ENCODE measurements at regions not wholly inside any gene's neighbourhood (a gene's known extent, or its start where the extent isn't known, plus 50 kb on each side); places are given as distances from the start of the nearest gene placed in this dataset.

- peak; percentile 19 for DNase-seq
Measured at GRCh38 chr18:24831871-24832665, 371.6 kb downstream of the HRH4 start.

GRCh38 chr18:24835751-24836150 lies 375.3 kb downstream of the HRH4 start:
- no peak for DNase-seq

- DNase-seq = peak; percentile 99
Measured at GRCh38 chr18:24837066-24837465, 376.6 kb downstream of the HRH4 start.

GRCh38 chr18:24840051-24840450 lies 379.6 kb downstream of the HRH4 start:
- peak; percentile 72 for DNase-seq

- DNase-seq = no peak
Measured at GRCh38 chr18:24840640-24841039, 380.2 kb downstream of the HRH4 start.

- no peak for DNase-seq
Measured at GRCh38 chr18:24841536-24841935, 381.1 kb downstream of the HRH4 start.

GRCh38 chr18:24843123-24843522 lies 382.7 kb downstream of the HRH4 start:
- no peak for DNase-seq

GRCh38 chr18:24846138-24846537 lies 385.7 kb downstream of the HRH4 start:
- DNase-seq = no peak

- no peak for DNase-seq
Measured at GRCh38 chr18:24850532-24850931, 390.1 kb downstream of the HRH4 start.

- DNase-seq = no peak
Measured at GRCh38 chr18:24853076-24853475, 392.6 kb downstream of the HRH4 start.

- no peak for DNase-seq
Measured at GRCh38 chr18:24860978-24861680, 400.7 kb downstream of the HRH4 start.

GRCh38 chr18:24862201-24862816 lies 401.9 kb downstream of the HRH4 start:
- no peak for DNase-seq

- DNase-seq = peak; percentile 43
Measured at GRCh38 chr18:24868311-24868710, 407.9 kb downstream of the HRH4 start.

GRCh38 chr18:24868760-24869237 lies 408.4 kb downstream of the HRH4 start:
- DNase-seq = peak; percentile 32

- no peak for DNase-seq
Measured at GRCh38 chr18:24869285-24869684, 408.8 kb downstream of the HRH4 start.

GRCh38 chr18:24875286-24875685 lies 414.8 kb downstream of the HRH4 start:
- DNase-seq = peak; percentile 11

- DNase-seq = no peak
Measured at GRCh38 chr18:24875777-24876176, 415.3 kb downstream of the HRH4 start.

GRCh38 chr18:24876266-24876665 lies 415.8 kb downstream of the HRH4 start:
- peak; percentile 25 for DNase-seq

GRCh38 chr18:24877066-24877465 lies 416.6 kb downstream of the HRH4 start:
- no peak for DNase-seq

GRCh38 chr18:24877546-24877945 lies 417.1 kb downstream of the HRH4 start:
- no peak for DNase-seq

- peak; percentile 63 for DNase-seq
Measured at GRCh38 chr18:24878289-24878688, 417.9 kb downstream of the HRH4 start.

GRCh38 chr18:24885276-24885675 lies 424.8 kb downstream of the HRH4 start:
- DNase-seq = no peak

GRCh38 chr18:24894880-24895279 lies 434.4 kb downstream of the HRH4 start:
- DNase-seq = peak; percentile 17

All from fibroblast of skin of abdomen (primary cell).